ENCODE measurements at regions not wholly inside any gene's neighbourhood (a gene's known extent, or its start where the extent isn't known, plus 50 kb on each side); places are given as distances from the start of the nearest gene placed in this dataset.
A peak's percentile ranks its signal among the peaks of the same experiment; 100 is the strongest.

GRCh38 chr16:9275816-9276354 is 184.4 kb downstream of the HAPSTR1 start:
- ATAC-seq (no peak), DNase-seq (no peak)
- intact Hi-C loops (cut with micrococcal nuclease): no loop called here

GRCh38 chr16:9279291-9280068 is 188.0 kb downstream of the HAPSTR1 start:
- intact Hi-C loops (cut with micrococcal nuclease): no loop called here

GRCh38 chr16:9280069-9280466 is 188.6 kb downstream of the HAPSTR1 start:
- ATAC-seq (no peak), DNase-seq (no peak)
- intact Hi-C loops (cut with micrococcal nuclease): no loop called here

More at GRCh38 chr16:9279291-9280068, 188.0 kb downstream of the HAPSTR1 start:
- DNase-seq (no peak), ATAC-seq (no peak)

GRCh38 chr16:9286930-9287329 is 195.5 kb downstream of the HAPSTR1 start:
- no peak for DNase-seq
- no peak for ATAC-seq
- intact Hi-C loops (cut with micrococcal nuclease): no loop called here

GRCh38 chr16:9296271-9296590 is 204.8 kb downstream of the HAPSTR1 start:
- intact Hi-C loops (cut with micrococcal nuclease): no loop called here
- DNase-seq (no peak), ATAC-seq (no peak)

- ATAC-seq: no peak
Observed at GRCh38 chr16:9297437-9298113, 206.1 kb downstream of the HAPSTR1 start.

GRCh38 chr16:9300252-9300651 is 208.8 kb downstream of the HAPSTR1 start:
- ATAC-seq (no peak), DNase-seq (no peak)
- intact Hi-C loops (cut with micrococcal nuclease): no loop called here

More at GRCh38 chr16:9297437-9298113, 206.1 kb downstream of the HAPSTR1 start:
- DNase-seq: peak; percentile 44
- intact Hi-C loops (cut with micrococcal nuclease): no loop called here

GRCh38 chr16:9302072-9302471 is 210.6 kb downstream of the HAPSTR1 start:
- DNase-seq (no peak), ATAC-seq (no peak)
- intact Hi-C loops (cut with micrococcal nuclease): no loop called here

GRCh38 chr16:9306753-9307152 is 215.3 kb downstream of the HAPSTR1 start:
- intact Hi-C loops (cut with micrococcal nuclease): no loop called here
- DNase-seq (no peak), ATAC-seq (no peak)

- DNase-seq (no peak), ATAC-seq (no peak)
- intact Hi-C loops (cut with micrococcal nuclease): no loop called here
Observed at GRCh38 chr16:9307446-9307845, 216.0 kb downstream of the HAPSTR1 start.

- no peak for DNase-seq
- peak; percentile 73 for ATAC-seq
- intact Hi-C loops (cut with micrococcal nuclease): no loop called here
Observed at GRCh38 chr16:9308356-9308801, 216.9 kb downstream of the HAPSTR1 start.

- intact Hi-C loops (cut with micrococcal nuclease): no loop called here
Observed at GRCh38 chr16:9308850-9309249, 217.4 kb downstream of the HAPSTR1 start.

GRCh38 chr16:9309844-9310243 is 218.4 kb downstream of the HAPSTR1 start:
- no peak for ATAC-seq
- intact Hi-C loops (cut with micrococcal nuclease): no loop called here

More at GRCh38 chr16:9308850-9309249, 217.4 kb downstream of the HAPSTR1 start:
- ATAC-seq: no peak
- DNase-seq: no peak

GRCh38 chr16:9311303-9311954 is 220.0 kb downstream of the HAPSTR1 start:
- intact Hi-C loops (cut with micrococcal nuclease): no loop called here
- ATAC-seq (peak; percentile 32), DNase-seq (peak; percentile 23)

More at GRCh38 chr16:9309844-9310243, 218.4 kb downstream of the HAPSTR1 start:
- no peak for DNase-seq

- intact Hi-C loops (cut with micrococcal nuclease): no loop called here
- DNase-seq (no peak), ATAC-seq (no peak)
Observed at GRCh38 chr16:9316008-9316407, 224.6 kb downstream of the HAPSTR1 start.

- no peak for ATAC-seq
- intact Hi-C loops (cut with micrococcal nuclease): no loop called here
- no peak for DNase-seq
Observed at GRCh38 chr16:9316615-9317014, 225.2 kb downstream of the HAPSTR1 start.

- intact Hi-C loops (cut with micrococcal nuclease): no loop called here
- DNase-seq (no peak), ATAC-seq (no peak)
Observed at GRCh38 chr16:9318764-9319163, 227.3 kb downstream of the HAPSTR1 start.

GRCh38 chr16:9322769-9323168 is 231.3 kb downstream of the HAPSTR1 start:
- ATAC-seq (no peak), DNase-seq (no peak)
- intact Hi-C loops (cut with micrococcal nuclease): no loop called here

- intact Hi-C loops (cut with micrococcal nuclease): no loop called here
- DNase-seq (no peak), ATAC-seq (no peak)
Observed at GRCh38 chr16:9323170-9323569, 231.7 kb downstream of the HAPSTR1 start.

- intact Hi-C loops (cut with micrococcal nuclease): no loop called here
- DNase-seq: no peak
- no peak for ATAC-seq
Observed at GRCh38 chr16:9327253-9327652, 235.8 kb downstream of the HAPSTR1 start.
